Amniotic epithelial cell (primary cell): ENCODE measurements at regions not wholly inside any gene's neighbourhood (a gene's known extent, or its start where the extent isn't known, plus 50 kb on each side); places are given as distances from the start of the nearest gene placed in this dataset.
"Not testable (repeated sequence)": the region's sequence is repeated elsewhere in the genome, so short reads cannot be mapped to it uniquely, and the experiment has no call there.

Source experiments
- DNase-seq: peaks from one replicate; pipeline ENCODE4 v3.0.0-alpha.2; 2010; ENCODE audit warnings: low read depth

GRCh38 chr2:51888120-51888519 lies 856.2 kb upstream of the NRXN1 start:
- DNase-seq, result no peak

- DNase-seq, result no peak
Observed at GRCh38 chr2:51881673-51882072, 849.7 kb upstream of the NRXN1 start.

- no peak for DNase-seq
Observed at GRCh38 chr2:51880153-51880552, 848.2 kb upstream of the NRXN1 start.

GRCh38 chr2:51866361-51866760 lies 834.4 kb upstream of the NRXN1 start:
- peak; percentile 9 for DNase-seq

- DNase-seq, result no peak
Observed at GRCh38 chr2:51859260-51859659, 827.3 kb upstream of the NRXN1 start.

GRCh38 chr2:51855683-51856082 lies 823.8 kb upstream of the NRXN1 start:
- DNase-seq, result no peak

GRCh38 chr2:51846796-51847195 lies 814.9 kb upstream of the NRXN1 start:
- no peak for DNase-seq

- DNase-seq, result no peak
Observed at GRCh38 chr2:51846018-51846417, 814.1 kb upstream of the NRXN1 start.

- no peak for DNase-seq
Observed at GRCh38 chr2:51844596-51844995, 812.7 kb upstream of the NRXN1 start.

GRCh38 chr2:51829477-51829876 lies 797.5 kb upstream of the NRXN1 start:
- DNase-seq, result no peak

- DNase-seq, result no peak
Observed at GRCh38 chr2:51825823-51826222, 793.9 kb upstream of the NRXN1 start.

- peak; percentile 32 for DNase-seq
Observed at GRCh38 chr2:51813247-51813646, 781.3 kb upstream of the NRXN1 start.

GRCh38 chr2:51812138-51812866 lies 780.4 kb upstream of the NRXN1 start:
- DNase-seq, result peak; percentile 4

GRCh38 chr2:51810197-51810596 lies 778.3 kb upstream of the NRXN1 start:
- DNase-seq, result no peak

- DNase-seq, result no peak
Observed at GRCh38 chr2:51807229-51807628, 775.3 kb upstream of the NRXN1 start.

- DNase-seq, result peak; percentile 6
Observed at GRCh38 chr2:51795248-51795888, 763.4 kb upstream of the NRXN1 start.

GRCh38 chr2:51791496-51791895 lies 759.6 kb upstream of the NRXN1 start:
- no peak for DNase-seq

- DNase-seq, result no peak
Observed at GRCh38 chr2:51790854-51791253, 758.9 kb upstream of the NRXN1 start.

- DNase-seq, result no peak
Observed at GRCh38 chr2:51789918-51790317, 758.0 kb upstream of the NRXN1 start.

- DNase-seq, result no peak
Observed at GRCh38 chr2:51782921-51783765, 751.2 kb upstream of the NRXN1 start.

- DNase-seq, result no peak
Observed at GRCh38 chr2:51781691-51782090, 749.8 kb upstream of the NRXN1 start.

GRCh38 chr2:51780353-51780752 lies 748.4 kb upstream of the NRXN1 start:
- no peak for DNase-seq

- DNase-seq, result not testable (repeated sequence)
Observed at GRCh38 chr2:51779723-51780122, 747.8 kb upstream of the NRXN1 start.
